ENCODE measurements at regions not wholly inside any gene's neighbourhood (a gene's known extent, or its start where the extent isn't known, plus 50 kb on each side); places are given as distances from the start of the nearest gene placed in this dataset.
A peak's percentile ranks its signal among the peaks of the same experiment; 100 is the strongest.

GRCh38 chr1:147470079-147470478, 71.2 kb upstream of the BCL9 start:
- no peak overlapping the region for H3K27ac ChIP-seq
- TF ChIP-seq ZFX (IDR thresholded peaks at IDR 0.05) (no peak), CTCF (conservative IDR thresholded peaks at IDR 0.05) (no peak)

GRCh38 chr1:147472489-147472888, 68.8 kb upstream of the BCL9 start:
- no peak for TF ChIP-seq ZFX (IDR thresholded peaks at IDR 0.05)
- TF ChIP-seq CTCF (conservative IDR thresholded peaks at IDR 0.05) = no peak
- H3K27ac ChIP-seq = no peak overlapping the region

GRCh38 chr1:147472966-147473732, 68.2 kb upstream of the BCL9 start:
- TF ChIP-seq ZFX (IDR thresholded peaks at IDR 0.05) = no peak
- no peak for TF ChIP-seq CTCF (conservative IDR thresholded peaks at IDR 0.05)
- no peak overlapping the region for H3K27ac ChIP-seq

- TF ChIP-seq CTCF (conservative IDR thresholded peaks at IDR 0.05) (no peak), ZFX (IDR thresholded peaks at IDR 0.05) (no peak)
- H3K27ac ChIP-seq = no peak overlapping the region
Measured at GRCh38 chr1:147473733-147474049, 67.6 kb upstream of the BCL9 start.

- H3K27ac ChIP-seq = no peak overlapping the region
- no peak for TF ChIP-seq ZFX (IDR thresholded peaks at IDR 0.05)
- no peak for TF ChIP-seq CTCF (conservative IDR thresholded peaks at IDR 0.05)
Measured at GRCh38 chr1:147475488-147475887, 65.8 kb upstream of the BCL9 start.

- no peak for TF ChIP-seq CTCF (conservative IDR thresholded peaks at IDR 0.05)
- TF ChIP-seq ZFX (IDR thresholded peaks at IDR 0.05) = 0 out of 2 replicates have a peak, but pooled peaks have one; percentile 9
- no peak overlapping the region for H3K27ac ChIP-seq
Measured at GRCh38 chr1:147478521-147478920, 62.8 kb upstream of the BCL9 start.

- H3K27ac ChIP-seq = no peak overlapping the region
Measured at GRCh38 chr1:147479864-147480564, 61.3 kb upstream of the BCL9 start.

More at GRCh38 chr1:147479864-147480564, 61.3 kb upstream of the BCL9 start:
- TF ChIP-seq CTCF (conservative IDR thresholded peaks at IDR 0.05) (no peak), ZFX (IDR thresholded peaks at IDR 0.05) (no peak)

All from C4-2B (cell line).